ENCODE measurements at regions not wholly inside any gene's neighbourhood (a gene's known extent, or its start where the extent isn't known, plus 50 kb on each side); places are given as distances from the start of the nearest gene placed in this dataset.

DNA sequence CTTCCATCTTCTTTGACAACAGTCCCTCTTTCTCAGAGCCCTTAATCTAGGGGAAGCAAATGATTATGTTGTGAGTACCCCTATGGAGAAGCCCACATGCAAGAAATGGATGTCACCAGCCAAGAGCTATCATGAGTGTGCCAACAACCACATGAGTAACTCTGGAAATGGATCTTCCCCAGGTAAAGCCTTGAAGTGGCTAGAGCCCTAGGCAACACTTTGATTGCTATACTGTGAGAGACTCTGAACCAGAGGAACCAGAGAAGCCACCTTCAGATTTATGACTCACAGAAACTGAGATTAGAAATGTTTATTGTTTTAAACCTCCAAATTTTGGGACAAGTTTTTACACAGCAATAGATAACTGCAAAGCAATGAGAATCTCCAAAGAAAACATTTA lies 60.9 kb upstream of the COL1A2 start:
- TF ChIP-seq, protein P1, sequence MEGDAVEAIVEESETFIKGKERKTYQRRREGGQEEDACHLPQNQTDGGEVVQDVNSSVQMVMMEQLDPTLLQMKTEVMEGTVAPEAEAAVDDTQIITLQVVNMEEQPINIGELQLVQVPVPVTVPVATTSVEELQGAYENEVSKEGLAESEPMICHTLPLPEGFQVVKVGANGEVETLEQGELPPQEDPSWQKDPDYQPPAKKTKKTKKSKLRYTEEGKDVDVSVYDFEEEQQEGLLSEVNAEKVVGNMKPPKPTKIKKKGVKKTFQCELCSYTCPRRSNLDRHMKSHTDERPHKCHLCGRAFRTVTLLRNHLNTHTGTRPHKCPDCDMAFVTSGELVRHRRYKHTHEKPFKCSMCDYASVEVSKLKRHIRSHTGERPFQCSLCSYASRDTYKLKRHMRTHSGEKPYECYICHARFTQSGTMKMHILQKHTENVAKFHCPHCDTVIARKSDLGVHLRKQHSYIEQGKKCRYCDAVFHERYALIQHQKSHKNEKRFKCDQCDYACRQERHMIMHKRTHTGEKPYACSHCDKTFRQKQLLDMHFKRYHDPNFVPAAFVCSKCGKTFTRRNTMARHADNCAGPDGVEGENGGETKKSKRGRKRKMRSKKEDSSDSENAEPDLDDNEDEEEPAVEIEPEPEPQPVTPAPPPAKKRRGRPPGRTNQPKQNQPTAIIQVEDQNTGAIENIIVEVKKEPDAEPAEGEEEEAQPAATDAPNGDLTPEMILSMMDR (IDR thresholded peaks at IDR 0.05; ENCODE audit: poor library complexity) = no peak
- TF ChIP-seq EZH2phosphoT487 (IDR thresholded peaks at IDR 0.05; ENCODE audit: low read depth, severe bottlenecking, unreplicated experiment) = no peak

Data from hepatocyte (in vitro differentiated cells).